HepG2 (cell line): ENCODE measurements at regions not wholly inside any gene's neighbourhood (a gene's known extent, or its start where the extent isn't known, plus 50 kb on each side); places are given as distances from the start of the nearest gene placed in this dataset.

ENCODE experiments used
- CEBPB ChIP-seq: IDR thresholded peaks from 2 replicates; pipeline ENCODE4 v1.6.1; 2011; ENCODE audit warnings: low read depth, low read length, improper control_type of control experiment, borderline replicate concordance
- ELF1 ChIP-seq: sonication (generic); formaldehyde crosslinking; IDR thresholded peaks from 2 replicates; pipeline ENCODE4 v1.4.0; 2020; ENCODE audit warnings: missing genetic modification reagents
- FOXA1 ChIP-seq, 2 experiments: fragments of 450-650 bp in 1 of 2; sonication (generic) in 1 of 2; formaldehyde crosslinking in 1 of 2; IDR thresholded peaks; 2 replicates each; pipeline versions ENCODE4 v1.4.0 to v1.6.1; 2016 to 2020; ENCODE audit warnings: missing genetic modification reagents in 1 of 2
- MAFG ChIP-seq: sonication (generic); formaldehyde crosslinking; IDR thresholded peaks from 2 replicates; pipeline ENCODE4 v1.5.1; 2020; ENCODE audit warnings: mild to moderate bottlenecking, missing genetic modification reagents
- NFE2 ChIP-seq: sonication (generic); formaldehyde crosslinking; IDR thresholded peaks from 2 replicates; pipeline ENCODE4 v1.4.0; 2020; ENCODE audit warnings: missing genetic modification reagents
- POLR2A ChIP-seq, 2 experiments: IDR thresholded peaks; 2 replicates each; pipeline ENCODE4 v1.6.1; 2011; ENCODE audit warnings: low read depth in 2 of 2, low read length in 2 of 2, mild to moderate bottlenecking in 1 of 2, moderate library complexity in 1 of 2; ENCODE audit not compliant: insufficient read depth in 1 of 2
- SP2 ChIP-seq: sonication (generic); formaldehyde crosslinking; IDR thresholded peaks from 2 replicates; pipeline ENCODE4 v1.5.1; 2020; ENCODE audit warnings: mild to moderate bottlenecking, missing genetic modification reagents
- ZNF550 ChIP-seq: sonication (generic); formaldehyde crosslinking; IDR thresholded peaks from 2 replicates; pipeline ENCODE4 v1.4.0; 2020; ENCODE audit warnings: mild to moderate bottlenecking, missing genetic modification reagents, borderline replicate concordance
- ZNF777 ChIP-seq: sonication (generic); formaldehyde crosslinking; IDR thresholded peaks from 2 replicates; pipeline ENCODE4 v1.4.0; 2020; ENCODE audit warnings: missing genetic modification reagents
- TF ChIP-seq, protein P1 (sequence below): sonication (generic); formaldehyde crosslinking; IDR thresholded peaks from 2 replicates; pipeline ENCODE4 v1.5.0; 2020; ENCODE audit warnings: mild to moderate bottlenecking, missing genetic modification reagents, moderate library complexity
- TF ChIP-seq, protein P2 (sequence below), 2 experiments: IDR thresholded peaks; 2 replicates each; pipeline ENCODE4 v1.6.1; 2011 to 2012; ENCODE audit warnings: low read length in 2 of 2, borderline replicate concordance in 1 of 2, low read depth in 1 of 2, mild to moderate bottlenecking in 1 of 2, moderate library complexity in 1 of 2
- TF ChIP-seq, protein P3 (sequence below): sonication (generic); formaldehyde crosslinking; IDR thresholded peaks from 2 replicates; pipeline ENCODE4 v1.4.0; 2020; ENCODE audit warnings: missing genetic modification reagents

- TF ChIP-seq POLR2A (IDR thresholded peaks at IDR 0.05; ENCODE audit: insufficient read depth in 1 of 2, low read depth in 2 of 2, low read length in 2 of 2), result no peak
- TF ChIP-seq CEBPB, result no peak
- TF ChIP-seq, protein P1, sequence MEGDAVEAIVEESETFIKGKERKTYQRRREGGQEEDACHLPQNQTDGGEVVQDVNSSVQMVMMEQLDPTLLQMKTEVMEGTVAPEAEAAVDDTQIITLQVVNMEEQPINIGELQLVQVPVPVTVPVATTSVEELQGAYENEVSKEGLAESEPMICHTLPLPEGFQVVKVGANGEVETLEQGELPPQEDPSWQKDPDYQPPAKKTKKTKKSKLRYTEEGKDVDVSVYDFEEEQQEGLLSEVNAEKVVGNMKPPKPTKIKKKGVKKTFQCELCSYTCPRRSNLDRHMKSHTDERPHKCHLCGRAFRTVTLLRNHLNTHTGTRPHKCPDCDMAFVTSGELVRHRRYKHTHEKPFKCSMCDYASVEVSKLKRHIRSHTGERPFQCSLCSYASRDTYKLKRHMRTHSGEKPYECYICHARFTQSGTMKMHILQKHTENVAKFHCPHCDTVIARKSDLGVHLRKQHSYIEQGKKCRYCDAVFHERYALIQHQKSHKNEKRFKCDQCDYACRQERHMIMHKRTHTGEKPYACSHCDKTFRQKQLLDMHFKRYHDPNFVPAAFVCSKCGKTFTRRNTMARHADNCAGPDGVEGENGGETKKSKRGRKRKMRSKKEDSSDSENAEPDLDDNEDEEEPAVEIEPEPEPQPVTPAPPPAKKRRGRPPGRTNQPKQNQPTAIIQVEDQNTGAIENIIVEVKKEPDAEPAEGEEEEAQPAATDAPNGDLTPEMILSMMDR (CRISPR knock-in tag), result peak; percentile 31
- no peak for TF ChIP-seq SP2 (CRISPR knock-in tag)
- no peak for TF ChIP-seq FOXA1 (IDR thresholded peaks at IDR 0.05)
- TF ChIP-seq FOXA1 (CRISPR knock-in tag; IDR thresholded peaks at IDR 0.05), result no peak
- TF ChIP-seq, protein P2, sequence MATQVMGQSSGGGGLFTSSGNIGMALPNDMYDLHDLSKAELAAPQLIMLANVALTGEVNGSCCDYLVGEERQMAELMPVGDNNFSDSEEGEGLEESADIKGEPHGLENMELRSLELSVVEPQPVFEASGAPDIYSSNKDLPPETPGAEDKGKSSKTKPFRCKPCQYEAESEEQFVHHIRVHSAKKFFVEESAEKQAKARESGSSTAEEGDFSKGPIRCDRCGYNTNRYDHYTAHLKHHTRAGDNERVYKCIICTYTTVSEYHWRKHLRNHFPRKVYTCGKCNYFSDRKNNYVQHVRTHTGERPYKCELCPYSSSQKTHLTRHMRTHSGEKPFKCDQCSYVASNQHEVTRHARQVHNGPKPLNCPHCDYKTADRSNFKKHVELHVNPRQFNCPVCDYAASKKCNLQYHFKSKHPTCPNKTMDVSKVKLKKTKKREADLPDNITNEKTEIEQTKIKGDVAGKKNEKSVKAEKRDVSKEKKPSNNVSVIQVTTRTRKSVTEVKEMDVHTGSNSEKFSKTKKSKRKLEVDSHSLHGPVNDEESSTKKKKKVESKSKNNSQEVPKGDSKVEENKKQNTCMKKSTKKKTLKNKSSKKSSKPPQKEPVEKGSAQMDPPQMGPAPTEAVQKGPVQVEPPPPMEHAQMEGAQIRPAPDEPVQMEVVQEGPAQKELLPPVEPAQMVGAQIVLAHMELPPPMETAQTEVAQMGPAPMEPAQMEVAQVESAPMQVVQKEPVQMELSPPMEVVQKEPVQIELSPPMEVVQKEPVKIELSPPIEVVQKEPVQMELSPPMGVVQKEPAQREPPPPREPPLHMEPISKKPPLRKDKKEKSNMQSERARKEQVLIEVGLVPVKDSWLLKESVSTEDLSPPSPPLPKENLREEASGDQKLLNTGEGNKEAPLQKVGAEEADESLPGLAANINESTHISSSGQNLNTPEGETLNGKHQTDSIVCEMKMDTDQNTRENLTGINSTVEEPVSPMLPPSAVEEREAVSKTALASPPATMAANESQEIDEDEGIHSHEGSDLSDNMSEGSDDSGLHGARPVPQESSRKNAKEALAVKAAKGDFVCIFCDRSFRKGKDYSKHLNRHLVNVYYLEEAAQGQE (IDR thresholded peaks at IDR 0.05; ENCODE audit: borderline replicate concordance in 1 of 2, low read depth in 1 of 2, low read length in 2 of 2), result no peak
- TF ChIP-seq MAFG (CRISPR knock-in tag), result no peak
- TF ChIP-seq ZNF777, result no peak
- no peak for TF ChIP-seq ELF1 (CRISPR knock-in tag)
- no peak for TF ChIP-seq ZNF550 (CRISPR knock-in tag)
- TF ChIP-seq, protein P3, sequence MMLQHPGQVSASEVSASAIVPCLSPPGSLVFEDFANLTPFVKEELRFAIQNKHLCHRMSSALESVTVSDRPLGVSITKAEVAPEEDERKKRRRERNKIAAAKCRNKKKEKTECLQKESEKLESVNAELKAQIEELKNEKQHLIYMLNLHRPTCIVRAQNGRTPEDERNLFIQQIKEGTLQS (CRISPR knock-in tag), result no peak
- no peak for TF ChIP-seq NFE2 (CRISPR knock-in tag)
Observed at GRCh38 chr5:53350991-53351770, 129.2 kb upstream of the FST start.
